ENCODE measurements at regions not wholly inside any gene's neighbourhood (a gene's known extent, or its start where the extent isn't known, plus 50 kb on each side); places are given as distances from the start of the nearest gene placed in this dataset.
"Not testable (repeated sequence)": the region's sequence is repeated elsewhere in the genome, so short reads cannot be mapped to it uniquely, and the experiment has no call there.

DNA sequence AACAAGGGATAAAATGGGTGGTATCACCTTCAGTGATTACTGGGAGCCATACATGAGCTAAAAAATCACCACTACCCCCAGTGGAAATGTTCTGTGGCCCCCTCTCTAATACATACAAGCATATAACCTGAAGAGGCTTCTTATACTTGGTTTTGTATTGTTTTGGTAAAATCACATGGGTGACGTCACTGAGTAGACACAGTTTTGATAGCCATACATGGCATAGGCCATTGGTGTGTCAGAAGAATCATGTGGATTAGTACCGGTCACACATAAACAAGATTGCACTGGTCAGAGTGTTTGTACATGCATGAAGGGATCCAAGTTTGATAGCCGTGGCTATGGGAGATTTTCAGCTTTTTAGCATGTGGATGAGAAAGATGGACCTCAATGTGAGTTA lies 131.9 kb upstream of the RADX start:
- H3K9me3 ChIP-seq: no peaks in the 10 kb centered on the region
- H3K4me1 ChIP-seq: no peaks in the 10 kb centered on the region
- TF ChIP-seq POLR2A (IDR thresholded peaks at IDR 0.05) (no peak), POLR2AphosphoS5 (IDR thresholded peaks at IDR 0.05) (no peak)
- TF ChIP-seq, protein P1, sequence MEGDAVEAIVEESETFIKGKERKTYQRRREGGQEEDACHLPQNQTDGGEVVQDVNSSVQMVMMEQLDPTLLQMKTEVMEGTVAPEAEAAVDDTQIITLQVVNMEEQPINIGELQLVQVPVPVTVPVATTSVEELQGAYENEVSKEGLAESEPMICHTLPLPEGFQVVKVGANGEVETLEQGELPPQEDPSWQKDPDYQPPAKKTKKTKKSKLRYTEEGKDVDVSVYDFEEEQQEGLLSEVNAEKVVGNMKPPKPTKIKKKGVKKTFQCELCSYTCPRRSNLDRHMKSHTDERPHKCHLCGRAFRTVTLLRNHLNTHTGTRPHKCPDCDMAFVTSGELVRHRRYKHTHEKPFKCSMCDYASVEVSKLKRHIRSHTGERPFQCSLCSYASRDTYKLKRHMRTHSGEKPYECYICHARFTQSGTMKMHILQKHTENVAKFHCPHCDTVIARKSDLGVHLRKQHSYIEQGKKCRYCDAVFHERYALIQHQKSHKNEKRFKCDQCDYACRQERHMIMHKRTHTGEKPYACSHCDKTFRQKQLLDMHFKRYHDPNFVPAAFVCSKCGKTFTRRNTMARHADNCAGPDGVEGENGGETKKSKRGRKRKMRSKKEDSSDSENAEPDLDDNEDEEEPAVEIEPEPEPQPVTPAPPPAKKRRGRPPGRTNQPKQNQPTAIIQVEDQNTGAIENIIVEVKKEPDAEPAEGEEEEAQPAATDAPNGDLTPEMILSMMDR (IDR thresholded peaks at IDR 0.05 in 8 of 11, conservative IDR thresholded peaks at IDR 0.05 in 3 of 11): no peak
- intact Hi-C loops (cut with DNase I; ENCODE audit: low total_unique reads): loop anchor here (10.0 kb wide), 1 partner anchor 315 kb away; no protein-coding TSS in a partner anchor
- no peak overlapping the region for H3K27ac ChIP-seq
- no peaks in the 10 kb centered on the region for H3K36me3 ChIP-seq
- no peak for DNase-seq
- 66 to 88% (median 74%) methylated on average over 3 of the region's 3 CpGs for WGBS, 5 donors
- H3K27me3 ChIP-seq (replicated peaks in 1 of 7): no peaks in the 10 kb centered on the region
- no peak overlapping the region for H3K4me3 ChIP-seq

DNA sequence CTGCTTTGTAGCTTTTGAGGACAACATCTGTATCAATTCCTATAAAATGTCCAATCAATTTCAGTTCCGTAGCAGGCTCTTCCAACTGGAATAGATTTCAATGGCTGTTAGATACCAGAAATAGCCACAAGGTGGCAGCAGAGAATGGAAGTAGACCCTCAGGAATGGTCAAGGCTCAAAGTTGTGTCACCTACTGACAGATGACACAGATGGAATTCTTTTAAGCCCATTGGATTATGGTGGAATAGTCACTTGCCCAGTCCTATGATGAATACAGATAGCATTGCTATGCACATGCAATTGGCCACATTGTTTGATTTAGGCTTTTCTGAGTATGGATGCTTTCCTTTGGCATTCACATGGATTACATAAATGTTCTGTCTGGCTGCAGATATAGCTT lies 130.4 kb upstream of the RADX start:
- Histone ChIP-seq H3K4me3 (no peak overlapping the region), H3K36me3 (no peaks in the 10 kb centered on the region), H3K27me3 (replicated peaks in 1 of 7) (no peaks in the 10 kb centered on the region), H3K9me3 (no peaks in the 10 kb centered on the region), H3K4me1 (no peaks in the 10 kb centered on the region), H3K27ac (no peak overlapping the region)
- 0 to 24% (median 5%) methylated on average over 1 of the region's 1 CpG for WGBS, 5 donors
- DNase-seq: no peak
- intact Hi-C loops (cut with DNase I; ENCODE audit: low total_unique reads): loop anchor here (10.0 kb wide), 1 partner anchor 313 kb away; no protein-coding TSS in a partner anchor
- TF ChIP-seq, protein P1 (IDR thresholded peaks at IDR 0.05 in 8 of 11, conservative IDR thresholded peaks at IDR 0.05 in 3 of 11): peak; percentile 19 to 86 (median 67)
- no peak for TF ChIP-seq POLR2A (IDR thresholded peaks at IDR 0.05)

DNA sequence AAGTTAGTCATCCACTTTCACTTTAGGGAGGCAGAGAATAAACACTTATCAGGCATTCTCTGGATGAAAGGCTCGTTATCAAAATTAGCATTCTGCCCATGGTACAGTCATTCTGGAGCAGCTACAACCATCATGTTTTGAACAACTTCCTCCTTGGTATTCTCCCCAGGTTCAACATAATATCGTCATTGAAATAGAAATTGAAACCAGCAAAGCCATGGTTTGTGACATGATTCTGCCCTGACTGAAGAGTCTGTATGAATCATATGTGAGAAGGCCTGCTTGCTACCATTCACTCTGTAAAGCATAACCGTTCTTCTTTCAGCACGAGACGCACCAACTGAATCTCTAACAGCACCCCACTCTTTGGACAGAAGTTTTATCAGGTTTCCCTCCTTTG lies 127.5 kb upstream of the RADX start:
- 31 to 43% (median 40%) methylated on average over 5 of the region's 5 CpGs for WGBS, 5 donors
- intact Hi-C loops (cut with DNase I; ENCODE audit: low total_unique reads): loop anchor here (10.0 kb wide), 1 partner anchor 311 kb away; no protein-coding TSS in a partner anchor
- no peaks in the 10 kb centered on the region for H3K36me3 ChIP-seq
- peak overlapping the region in 2 of 8 donors; percentile 21 to 44 for H3K27ac ChIP-seq
- no peaks in the 10 kb centered on the region for H3K27me3 ChIP-seq (replicated peaks in 1 of 7)
- H3K4me1 ChIP-seq: no peaks in the 10 kb centered on the region
- TF ChIP-seq, protein P1 (IDR thresholded peaks at IDR 0.05 in 8 of 11, conservative IDR thresholded peaks at IDR 0.05 in 3 of 11): no peak
- TF ChIP-seq POLR2AphosphoS5 (IDR thresholded peaks at IDR 0.05): no peak
- no peak for TF ChIP-seq POLR2A (IDR thresholded peaks at IDR 0.05)
- peak overlapping the region in 1 of 8 donors; percentile 21 for H3K4me3 ChIP-seq
- no peaks in the 10 kb centered on the region for H3K9me3 ChIP-seq
- DNase-seq: no peak

DNA sequence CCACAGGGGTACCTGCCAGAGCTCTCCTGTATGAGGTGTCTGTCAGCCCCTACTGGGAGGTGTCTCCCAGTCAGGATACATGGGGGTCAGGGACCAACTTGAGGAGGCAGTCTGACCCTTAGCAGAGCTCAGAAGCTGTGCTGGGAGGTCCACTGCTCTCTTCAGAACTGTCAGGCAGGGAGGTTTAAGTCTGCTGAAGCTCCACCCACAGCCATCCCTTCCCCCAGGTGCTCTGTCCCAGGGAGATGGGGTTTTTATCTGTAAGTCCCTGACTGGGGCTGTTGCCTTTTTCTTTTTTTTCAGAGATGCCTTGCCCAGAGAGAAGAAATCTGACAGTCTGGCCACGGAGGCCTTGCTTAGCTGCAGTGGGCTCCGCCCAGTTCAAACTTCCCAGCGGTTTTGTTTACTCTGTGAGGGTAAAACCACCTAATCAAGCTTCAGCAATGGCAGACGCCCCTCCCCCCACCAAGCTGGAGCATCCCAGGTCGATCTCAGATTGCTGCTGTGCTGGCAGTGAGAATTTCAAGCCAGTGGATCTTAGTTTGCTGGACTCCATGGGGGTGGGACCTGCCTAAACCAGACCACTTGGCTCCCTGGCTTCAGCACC lies 118.5 kb upstream of the RADX start:
- intact Hi-C loops (cut with DNase I; ENCODE audit: low total_unique reads); DNase-seq: not testable (repeated sequence)
- 8 to 40% (median 29%) methylated on average over 2 to 5 of the region's 5 CpGs for WGBS, 5 donors

More for the DNA sequence above, 118.5 kb upstream of the RADX start:
- not testable (repeated sequence) for H3K36me3 ChIP-seq; H3K9me3 ChIP-seq; H3K27me3 ChIP-seq (replicated peaks in 1 of 7); H3K4me3 ChIP-seq; H3K27ac ChIP-seq; H3K4me1 ChIP-seq
